ENCODE measurements at regions not wholly inside any gene's neighbourhood (a gene's known extent, or its start where the extent isn't known, plus 50 kb on each side); places are given as distances from the start of the nearest gene placed in this dataset.
"Not testable (repeated sequence)": the region's sequence is repeated elsewhere in the genome, so short reads cannot be mapped to it uniquely, and the experiment has no call there.

- DNase-seq, result not testable (repeated sequence)
Measured at GRCh38 chr1:219863816-219864215, 64.5 kb downstream of the SLC30A10 start.

DNA sequence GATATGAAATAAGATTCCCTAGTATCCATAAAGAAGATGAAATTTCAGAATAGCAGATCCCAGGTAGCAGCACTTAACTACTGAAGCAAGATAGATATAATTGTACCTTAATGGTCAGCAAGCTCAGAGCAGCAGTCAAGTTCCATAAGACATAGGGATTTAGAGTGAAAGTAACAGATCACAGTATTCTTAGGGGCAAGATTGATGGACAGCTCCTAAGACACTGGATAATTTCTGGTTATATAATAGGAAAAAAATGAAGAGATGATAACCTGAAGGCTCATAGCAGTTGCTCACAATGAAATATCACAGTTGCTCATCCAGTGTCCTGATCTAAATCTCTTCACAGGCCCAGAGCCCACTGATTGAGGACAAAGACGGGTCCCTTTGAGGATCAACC lies 66.0 kb downstream of the SLC30A10 start:
- no peak for DNase-seq

DNA sequence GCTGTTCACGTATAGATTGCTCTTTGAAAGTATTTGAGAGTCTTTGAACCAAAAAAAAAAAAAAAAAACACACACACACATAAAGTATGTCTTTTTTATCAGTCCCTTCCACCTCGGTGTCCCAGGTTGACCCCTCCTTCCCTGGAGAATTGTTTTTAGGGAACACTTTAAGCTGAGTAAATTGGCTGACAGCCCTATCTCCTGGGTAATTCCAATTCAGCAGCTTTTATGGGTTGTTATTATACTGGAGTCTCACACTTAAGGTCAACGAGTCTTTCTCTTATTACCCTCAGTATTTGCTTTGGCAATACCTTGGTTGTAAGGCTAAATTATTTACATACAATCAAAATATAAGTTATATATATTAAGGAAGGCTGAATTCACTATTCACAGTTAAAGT lies 69.4 kb downstream of the SLC30A10 start:
- DNase-seq, result no peak

DNA sequence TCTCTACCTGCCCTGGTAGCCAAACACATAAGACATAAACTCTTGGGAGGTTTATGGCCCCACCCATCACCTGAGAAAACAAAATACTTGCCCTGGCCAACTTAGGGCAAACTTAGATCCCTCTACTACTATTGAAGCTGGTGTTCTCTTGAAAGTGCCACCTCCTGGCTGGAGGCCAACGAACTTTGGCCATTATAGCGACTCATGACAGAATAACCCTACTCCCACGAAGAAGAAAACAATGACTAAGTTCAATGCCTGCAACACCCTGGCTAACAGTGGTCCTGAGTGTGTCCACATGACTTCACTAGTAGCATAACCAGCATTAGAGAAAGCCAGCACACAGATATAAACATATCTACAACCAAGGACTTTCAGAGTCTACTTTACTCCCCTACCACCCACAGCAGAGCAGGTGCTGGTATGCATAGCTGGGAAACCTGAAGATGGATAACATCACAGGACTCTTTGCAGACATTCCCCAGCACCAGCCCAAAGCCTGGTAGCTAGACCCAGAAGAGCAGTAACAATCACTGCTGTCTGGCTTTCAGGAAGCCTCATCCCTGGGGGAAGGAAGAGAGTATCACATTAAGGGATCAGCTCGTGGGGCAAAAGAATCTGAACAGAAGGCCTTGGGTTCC lies 81.0 kb downstream of the SLC30A10 start:
- DNase-seq, result no peak

DNA sequence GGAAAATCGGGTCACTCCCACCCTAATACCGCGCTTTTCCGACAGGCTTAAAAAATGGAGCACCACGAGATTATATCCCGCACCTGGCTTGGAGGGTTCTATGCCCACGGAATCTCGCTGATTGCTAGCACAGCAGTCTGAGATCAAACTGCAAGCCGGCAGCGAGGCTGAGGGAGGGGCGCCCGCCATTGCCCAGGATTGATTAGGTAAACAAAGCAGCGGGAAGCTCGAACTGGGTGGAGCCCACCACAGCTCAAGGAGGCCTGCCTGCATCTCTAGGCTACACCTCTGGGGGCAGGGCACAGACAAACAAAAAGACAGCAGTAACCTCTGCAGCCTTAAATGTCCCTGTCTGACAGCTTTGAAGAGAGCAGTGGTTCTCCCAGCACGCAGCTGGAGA lies 88.8 kb downstream of the SLC30A10 start:
- not testable (repeated sequence) for DNase-seq

DNA sequence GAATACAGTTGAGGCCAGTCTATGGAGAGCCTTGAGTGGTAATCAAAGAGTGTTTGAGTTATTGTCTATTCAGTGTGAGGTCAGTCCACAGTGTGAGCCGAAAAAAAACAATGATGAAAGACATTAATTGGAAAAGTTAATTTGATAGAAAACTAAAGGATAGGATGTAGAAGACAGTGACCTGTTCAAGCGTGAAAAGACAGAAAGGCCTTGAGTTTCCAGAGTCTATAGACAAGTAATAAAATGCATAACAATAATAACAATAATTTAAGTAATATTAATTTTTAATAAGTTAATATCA lies 90.4 kb downstream of the SLC30A10 start:
- no peak for DNase-seq

DNA sequence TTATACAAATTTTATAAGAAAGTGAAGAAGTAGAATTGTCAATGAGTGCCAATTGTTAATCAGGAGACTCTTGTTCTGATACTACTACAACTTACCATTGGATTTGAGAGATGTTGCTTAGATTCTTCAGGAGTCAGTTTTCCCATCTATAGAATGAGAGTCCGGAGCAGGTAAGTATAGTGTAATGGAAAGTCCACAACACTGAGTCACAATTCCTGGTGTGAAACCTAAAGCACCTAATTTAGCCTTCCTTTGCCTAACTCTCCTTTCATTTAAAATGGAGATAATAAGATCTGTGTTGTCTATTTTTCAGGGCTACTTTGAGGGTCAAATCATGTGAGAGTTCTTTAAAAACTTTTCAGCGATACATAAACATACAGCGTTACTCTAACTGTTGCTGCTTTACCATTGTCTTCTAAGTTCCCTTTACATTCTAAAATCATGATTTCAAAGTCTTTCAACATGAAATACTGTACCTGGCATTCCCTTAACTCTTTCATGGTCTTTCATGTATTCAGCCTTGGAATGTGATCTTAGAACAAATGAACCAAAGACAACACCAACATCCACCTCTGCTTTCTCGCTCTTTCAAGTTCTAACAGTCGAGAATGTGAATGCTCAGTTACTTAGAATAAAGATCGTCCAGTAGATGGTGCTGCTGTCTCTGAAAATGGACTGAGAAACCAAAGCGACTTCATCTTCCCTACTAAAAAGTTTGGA lies 90.9 kb downstream of the SLC30A10 start:
- peak; percentile 72 for DNase-seq

DNA sequence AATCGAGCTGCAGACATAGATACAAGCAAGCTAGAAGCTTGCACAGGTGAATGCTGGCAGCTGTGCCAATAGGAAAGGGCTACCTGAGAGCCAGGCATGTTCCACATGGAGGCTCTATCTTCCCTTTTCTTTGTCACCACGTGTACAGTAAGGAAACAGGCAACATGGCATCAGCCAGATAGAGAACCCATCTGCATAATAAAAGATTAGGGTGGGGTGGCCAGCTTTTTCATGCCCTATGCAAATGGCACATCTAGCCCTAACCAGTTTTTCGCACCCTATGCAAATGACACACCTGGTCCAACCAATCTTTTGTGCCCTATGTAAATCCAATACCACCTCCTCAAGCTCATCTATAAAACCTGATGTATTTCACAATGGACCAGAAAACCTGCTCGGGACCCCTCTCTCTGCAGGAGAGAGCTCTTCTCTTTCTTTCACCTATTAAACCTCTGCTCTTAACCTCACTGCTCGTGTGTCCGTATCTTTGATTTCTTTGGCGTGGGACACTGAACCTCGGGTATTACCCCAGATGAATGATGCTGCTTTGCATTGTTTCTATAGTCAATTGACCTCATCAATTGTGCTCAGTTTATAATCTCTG lies 93.9 kb downstream of the SLC30A10 start:
- DNase-seq, result no peak

GRCh38 chr1:219833214-219833815 lies 95.0 kb downstream of the SLC30A10 start:
- DNase-seq, result no peak

- no peak for DNase-seq
Measured at GRCh38 chr1:219826290-219826689, 102.1 kb downstream of the SLC30A10 start.

DNA sequence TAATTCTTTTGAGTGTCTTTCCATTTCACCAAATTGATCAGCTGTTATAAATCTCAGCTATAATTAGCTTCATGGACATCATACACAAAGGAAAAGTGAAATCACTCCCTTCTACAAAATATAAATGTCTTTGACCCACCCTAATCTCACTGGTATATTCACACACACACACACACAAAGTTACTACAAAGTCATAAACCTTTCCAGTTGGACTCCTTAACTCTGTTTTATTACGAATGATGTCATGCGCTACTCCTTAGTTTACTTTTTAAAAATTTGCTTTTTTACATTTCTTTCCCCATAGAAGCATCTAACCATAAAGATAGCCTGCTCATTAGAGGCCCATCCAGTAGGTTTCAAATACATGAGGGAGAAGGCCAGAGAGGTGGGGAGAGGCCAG lies 103.0 kb downstream of the SLC30A10 start:
- no peak for DNase-seq

DNA sequence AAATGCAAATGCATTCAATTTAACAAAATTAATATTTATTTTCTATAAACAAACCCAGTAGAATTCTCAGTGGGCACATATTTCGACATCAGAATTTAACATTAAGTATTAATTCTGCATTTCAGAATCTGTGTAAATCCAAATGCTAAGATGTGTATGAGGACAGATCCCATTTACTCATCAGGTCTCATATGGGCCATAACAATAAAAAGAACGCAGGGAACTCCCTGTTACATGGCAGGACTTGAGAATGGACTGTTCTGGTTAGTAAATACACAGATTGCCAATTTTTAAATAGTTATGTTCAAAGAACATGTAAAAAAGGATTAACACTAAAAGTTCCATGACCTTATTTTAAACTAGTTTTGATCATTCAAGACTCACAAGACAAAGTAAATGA lies 104.0 kb downstream of the SLC30A10 start:
- DNase-seq, result no peak

DNA sequence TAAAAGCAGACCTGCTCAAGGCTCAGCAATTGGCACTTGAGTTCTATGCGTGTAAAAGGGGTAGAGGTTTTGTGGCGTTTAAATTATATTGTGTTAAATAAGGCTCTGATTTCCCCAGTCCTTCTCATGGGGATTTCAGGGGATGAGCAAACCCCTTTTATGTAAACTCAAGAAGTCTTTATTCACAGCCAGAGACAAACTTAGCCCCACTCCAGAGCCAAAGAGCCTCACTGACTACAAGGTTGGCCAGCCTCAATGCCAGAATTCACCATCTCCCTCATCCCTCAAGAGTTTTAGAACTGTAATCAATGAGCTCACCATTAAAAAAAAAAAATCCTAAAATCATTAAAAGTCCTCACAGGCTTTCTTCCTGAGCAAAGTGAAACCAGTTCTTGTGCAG lies 107.8 kb downstream of the SLC30A10 start:
- DNase-seq, result no peak

DNA sequence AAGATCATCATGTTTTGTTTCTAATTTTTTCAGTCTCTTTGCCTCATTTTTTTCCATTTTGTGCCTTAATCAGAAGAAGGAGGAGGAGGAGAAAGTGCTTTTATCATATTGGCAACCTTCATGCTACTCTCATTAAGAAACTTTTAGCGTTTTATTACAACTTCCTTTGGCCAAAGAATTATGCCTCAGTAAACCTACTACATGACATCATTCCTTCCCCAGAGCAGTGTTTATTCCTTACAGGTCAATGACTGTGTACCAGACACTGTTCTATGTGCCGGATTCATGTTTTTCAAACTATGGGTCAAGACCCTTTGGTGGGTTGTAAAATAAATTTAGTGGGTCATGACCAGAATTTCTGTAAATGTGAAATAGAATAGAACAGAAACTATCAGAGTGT lies 110.4 kb downstream of the SLC30A10 start:
- DNase-seq, result no peak

GRCh38 chr1:219813294-219813693 lies 115.1 kb downstream of the SLC30A10 start:
- no peak for DNase-seq

DNA sequence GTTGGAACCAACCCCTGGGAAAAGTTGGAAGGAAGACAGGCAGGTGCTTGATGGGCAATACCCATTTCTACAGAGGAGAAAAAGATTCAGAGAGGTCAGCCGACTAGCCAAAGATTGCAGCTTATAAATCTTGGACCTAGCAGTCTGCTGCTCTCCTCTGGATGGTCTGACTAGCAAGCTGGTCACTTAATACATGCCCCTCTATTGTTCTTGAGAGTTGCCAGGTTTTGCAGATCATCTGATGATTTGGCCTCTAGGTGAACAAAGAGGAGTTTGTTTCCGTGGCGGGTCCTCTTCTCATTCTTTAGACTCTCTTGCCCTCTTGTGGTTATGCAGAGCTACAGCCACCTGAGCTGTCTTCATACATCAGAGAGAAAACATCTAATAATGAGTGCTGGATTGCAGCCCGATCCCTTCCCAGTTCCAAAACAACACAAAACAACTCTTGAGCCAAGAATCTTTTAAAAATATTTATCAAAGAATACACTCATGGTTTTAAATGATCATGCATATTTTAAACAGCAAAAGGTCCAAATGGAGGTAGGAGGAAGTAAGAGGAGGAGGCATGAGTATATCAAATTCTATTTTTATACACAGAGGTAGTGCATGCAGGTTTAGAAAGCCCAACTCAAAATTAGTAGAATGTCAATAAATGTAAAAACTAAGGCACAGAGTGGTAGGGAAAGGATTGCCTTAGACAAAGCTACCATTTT lies 115.7 kb downstream of the SLC30A10 start:
- peak; percentile 82 for DNase-seq

GRCh38 chr1:219812086-219812485 lies 116.3 kb downstream of the SLC30A10 start:
- DNase-seq, result no peak

DNA sequence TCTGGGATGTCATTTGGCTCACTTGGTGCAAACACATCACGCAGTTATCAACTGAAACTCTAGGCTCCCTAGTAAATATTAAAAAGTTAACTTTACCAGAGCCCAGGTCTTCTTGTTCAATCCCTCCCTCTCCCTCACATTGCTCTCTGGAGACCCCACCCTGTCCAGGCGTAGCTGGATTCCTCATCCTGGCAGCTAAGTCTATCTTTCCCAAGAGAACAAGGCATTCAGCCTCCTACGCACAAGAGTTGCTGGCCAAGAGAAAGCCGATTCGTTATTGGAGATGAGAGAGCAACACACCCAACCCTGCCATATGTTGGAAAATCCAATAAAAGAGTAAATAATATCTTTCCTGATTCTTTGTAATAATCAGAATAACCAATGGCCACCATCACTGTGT lies 117.9 kb downstream of the SLC30A10 start:
- no peak for DNase-seq

- no peak for DNase-seq
Measured at GRCh38 chr1:219808790-219809189, 119.6 kb downstream of the SLC30A10 start.

GRCh38 chr1:219806642-219807041 lies 121.7 kb downstream of the SLC30A10 start:
- no peak for DNase-seq

DNA sequence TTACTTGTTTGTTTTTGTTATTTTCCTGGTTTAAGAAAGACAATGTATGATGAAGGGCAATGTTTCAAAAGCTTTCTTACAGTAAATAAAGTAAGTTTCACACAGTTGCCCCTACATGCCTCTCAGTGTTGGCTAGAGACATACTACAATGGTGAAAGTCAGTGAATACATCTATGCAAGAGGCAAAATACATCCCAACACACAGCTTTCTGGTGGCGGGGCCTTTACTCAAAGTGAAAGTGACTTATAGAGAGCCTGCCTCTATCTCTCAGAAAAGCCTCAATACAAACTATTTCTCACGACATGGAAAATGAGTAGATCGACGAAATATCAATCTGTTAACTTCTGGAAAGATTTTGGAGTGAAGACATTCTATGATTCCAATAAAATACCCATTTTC lies 122.3 kb downstream of the SLC30A10 start:
- no peak for DNase-seq

DNA sequence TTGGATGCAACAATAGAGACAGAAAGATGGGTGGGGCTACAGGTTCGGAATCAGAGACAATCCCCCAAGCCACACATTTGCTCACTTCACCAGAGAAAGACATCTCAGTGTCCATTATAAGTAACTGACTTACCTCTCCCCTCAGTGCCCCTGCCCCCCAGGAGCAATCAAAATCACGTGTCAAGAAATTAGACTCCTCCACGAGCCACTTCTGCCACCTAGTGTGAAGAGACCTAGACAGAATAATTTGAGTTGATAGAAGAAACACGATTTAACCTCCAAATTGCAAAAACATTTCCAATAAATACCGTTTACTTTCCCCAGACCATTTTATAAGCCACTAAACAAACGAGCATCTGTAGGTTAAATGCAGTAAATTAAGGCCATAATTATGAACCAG lies 123.2 kb downstream of the SLC30A10 start:
- DNase-seq, result no peak

Data from tongue (tissue), 1 donor.